ENCODE measurements at regions not wholly inside any gene's neighbourhood (a gene's known extent, or its start where the extent isn't known, plus 50 kb on each side); places are given as distances from the start of the nearest gene placed in this dataset.

DNA sequence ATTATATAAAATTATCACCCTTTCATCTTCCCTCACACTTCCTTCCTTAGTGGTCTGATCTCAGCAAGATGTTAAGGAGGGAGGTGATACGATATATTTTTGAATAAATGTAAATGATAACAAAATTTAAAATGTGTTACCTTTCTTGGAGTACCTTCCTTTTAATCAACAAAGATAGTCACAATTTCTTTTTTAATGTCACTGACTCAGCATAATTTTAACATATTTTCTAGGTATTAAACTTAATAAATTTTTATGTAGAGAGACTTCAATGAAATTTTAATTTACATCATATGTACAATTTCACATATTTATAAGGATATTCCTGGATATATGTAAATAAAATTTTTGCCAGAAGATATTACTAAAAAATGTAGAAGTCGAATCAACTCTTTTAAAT lies 125.0 kb upstream of the FBN2 start:
- Histone ChIP-seq H3K27ac (ENCODE audit: insufficient read depth, low read depth, low read length) (no peak overlapping the region), H3K4me3 (replicated peaks in 1 of 3; ENCODE audit: insufficient read depth in 1 of 3, low read depth in 1 of 3, low read length in 3 of 3) (no peak overlapping the region), H3K79me2 (ENCODE audit: control insufficient read depth, insufficient read depth, low read length) (no peaks in the 10 kb centered on the region), H3K9ac (replicated peaks; ENCODE audit: extremely low read depth, insufficient read depth, low read length) (no peak overlapping the region), H3K4me1 (ENCODE audit: control insufficient read depth, extremely low read depth, insufficient read depth, low read length) (no peaks in the 10 kb centered on the region), H3K9me3 (replicated peaks; ENCODE audit: control insufficient read depth, insufficient read depth, low read length) (no peaks in the 10 kb centered on the region), H3K9me1 (replicated peaks; ENCODE audit: control insufficient read depth, extremely low read depth, insufficient read depth, low read length) (no peaks in the 10 kb centered on the region), H3K27me3 (ENCODE audit: control insufficient read depth in 2 of 2, insufficient read depth in 2 of 2, low read length in 2 of 2) (no peaks in the 10 kb centered on the region), H2AFZ (ENCODE audit: low read depth, low read length) (no peak overlapping the region), H3K36me3 (ENCODE audit: control insufficient read depth in 2 of 2, extremely low read depth in 1 of 2, insufficient read depth in 2 of 2, low read length in 2 of 2) (no peaks in the 10 kb centered on the region), H3K4me2 (ENCODE audit: insufficient read depth, low read length) (no peak overlapping the region), H4K20me1 (replicated peaks; ENCODE audit: control insufficient read depth, extremely low read depth, insufficient read depth, low read length) (no peaks in the 10 kb centered on the region)
- intact Hi-C loops (cut with micrococcal nuclease) = no loop called here
- TF ChIP-seq, protein P1, sequence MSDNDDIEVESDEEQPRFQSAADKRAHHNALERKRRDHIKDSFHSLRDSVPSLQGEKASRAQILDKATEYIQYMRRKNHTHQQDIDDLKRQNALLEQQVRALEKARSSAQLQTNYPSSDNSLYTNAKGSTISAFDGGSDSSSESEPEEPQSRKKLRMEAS (IDR thresholded peaks at IDR 0.05; ENCODE audit: insufficient read depth, insufficient read length) = no peak
- TF ChIP-seq POLR2AphosphoS5 (IDR thresholded peaks at IDR 0.05; ENCODE audit: insufficient read depth, low read depth, low read length) (no peak), POLR2A (IDR thresholded peaks at IDR 0.05; ENCODE audit: low read depth, low read length) (no peak), JUN (IDR thresholded peaks at IDR 0.05; ENCODE audit: borderline replicate concordance, insufficient read depth, insufficient read length, low read depth) (no peak), CTCF (IDR thresholded peaks at IDR 0.05; ENCODE audit: extremely low read depth in 1 of 2, insufficient read depth in 1 of 2, low read depth in 1 of 2, low read length in 2 of 2) (no peak), FOS (IDR thresholded peaks at IDR 0.05; ENCODE audit: borderline replicate concordance, insufficient read depth, low read length) (no peak), GATA2 (IDR thresholded peaks at IDR 0.05; ENCODE audit: insufficient read depth, insufficient read length, low read depth, low read length) (no peak), EZH2 (IDR thresholded peaks at IDR 0.05; ENCODE audit: borderline replicate concordance, low read depth, low read length, severe bottlenecking) (no peak), MYC (IDR thresholded peaks at IDR 0.05; ENCODE audit: low read depth, low read length) (no peak)
- FAIRE-seq (no peak), DNase-seq (ENCODE audit: low read depth, low spot score) (no peak)
- POLR2A ChIA-PET = no interaction called here
- dilution Hi-C loops (cut with MboI; ENCODE audit: extremely low pct_ligation_motif_present, low sequenced_read_pairs) = no loop called here
- CTCF ChIA-PET = no interaction called here
- BruUV-seq (replicated peaks) = no TSS peak

All from endothelial cell of umbilical vein (primary cell).